OCI-LY1 (cell line): ENCODE measurements at regions not wholly inside any gene's neighbourhood (a gene's known extent, or its start where the extent isn't known, plus 50 kb on each side); places are given as distances from the start of the nearest gene placed in this dataset.

ENCODE experiments used
- EZH2 ChIP-seq: fragments of 200-600 bp; sonication (generic), shearing (Covaris generic); IDR thresholded peaks from 2 replicates; pipeline ENCODE4 v1.8.0; 2017; ENCODE audit warnings: borderline replicate concordance, mixed run types, mild to moderate bottlenecking, antibody characterized with exemption, low read length, moderate library complexity, mixed read lengths
- TF ChIP-seq, protein P1 (sequence below): fragments of 200-600 bp; sonication (generic), shearing (Covaris generic); IDR thresholded peaks from 2 replicates; pipeline ENCODE4 v1.5.1; 2017; ENCODE audit warnings: mild to moderate bottlenecking, antibody characterized with exemption, low read length, moderate library complexity, mixed read lengths

DNA sequence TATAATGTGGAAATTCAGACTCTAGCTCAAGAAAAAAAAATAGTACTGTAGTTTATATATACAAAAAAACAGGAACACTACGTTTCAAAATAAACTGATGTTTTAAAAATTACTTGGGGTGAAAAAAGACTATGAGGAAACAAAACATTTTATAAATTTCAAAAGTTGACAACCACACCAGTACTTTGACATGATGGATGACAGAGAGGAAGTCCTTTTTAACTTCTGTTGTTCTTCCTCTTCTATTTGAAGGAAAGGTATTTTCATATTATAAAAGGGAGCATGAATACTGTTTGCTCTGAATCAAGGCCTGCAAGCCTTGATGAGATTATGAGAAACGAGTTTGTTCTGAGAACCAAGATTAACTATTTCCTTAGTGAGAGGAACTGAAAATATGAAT lies 456.9 kb downstream of the TAF11L14 start:
- TF ChIP-seq, protein P1, sequence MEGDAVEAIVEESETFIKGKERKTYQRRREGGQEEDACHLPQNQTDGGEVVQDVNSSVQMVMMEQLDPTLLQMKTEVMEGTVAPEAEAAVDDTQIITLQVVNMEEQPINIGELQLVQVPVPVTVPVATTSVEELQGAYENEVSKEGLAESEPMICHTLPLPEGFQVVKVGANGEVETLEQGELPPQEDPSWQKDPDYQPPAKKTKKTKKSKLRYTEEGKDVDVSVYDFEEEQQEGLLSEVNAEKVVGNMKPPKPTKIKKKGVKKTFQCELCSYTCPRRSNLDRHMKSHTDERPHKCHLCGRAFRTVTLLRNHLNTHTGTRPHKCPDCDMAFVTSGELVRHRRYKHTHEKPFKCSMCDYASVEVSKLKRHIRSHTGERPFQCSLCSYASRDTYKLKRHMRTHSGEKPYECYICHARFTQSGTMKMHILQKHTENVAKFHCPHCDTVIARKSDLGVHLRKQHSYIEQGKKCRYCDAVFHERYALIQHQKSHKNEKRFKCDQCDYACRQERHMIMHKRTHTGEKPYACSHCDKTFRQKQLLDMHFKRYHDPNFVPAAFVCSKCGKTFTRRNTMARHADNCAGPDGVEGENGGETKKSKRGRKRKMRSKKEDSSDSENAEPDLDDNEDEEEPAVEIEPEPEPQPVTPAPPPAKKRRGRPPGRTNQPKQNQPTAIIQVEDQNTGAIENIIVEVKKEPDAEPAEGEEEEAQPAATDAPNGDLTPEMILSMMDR = no peak
- no peak for TF ChIP-seq EZH2
